HFFc6 (cell line): ENCODE measurements at regions not wholly inside any gene's neighbourhood (a gene's known extent, or its start where the extent isn't known, plus 50 kb on each side); places are given as distances from the start of the nearest gene placed in this dataset.
"Not testable (repeated sequence)": the region's sequence is repeated elsewhere in the genome, so short reads cannot be mapped to it uniquely, and the experiment has no call there.

Experiments used
- DNase-seq: peaks from one replicate; pipeline ENCODE4 v3.0.0-alpha.2; 2018
- H3K27ac Mint-ChIP-seq: 2 replicates; pipeline ENCODE4 v1.8.0; 2020; ENCODE audit warnings: mild to moderate bottlenecking, mixed read lengths
- H3K27me3 Mint-ChIP-seq: 2 replicates; pipeline ENCODE4 v1.8.0; 2021; ENCODE audit warnings: mild to moderate bottlenecking, moderate library complexity, mixed read lengths; ENCODE audit not compliant: insufficient read depth
- H3K36me3 Mint-ChIP-seq: 2 replicates; pipeline ENCODE4 v1.8.0; 2021; ENCODE audit warnings: low read depth, mixed read lengths
- H3K4me1 Mint-ChIP-seq: 2 replicates; pipeline ENCODE4 v1.8.0; 2020; ENCODE audit warnings: low read depth, mixed read lengths
- H3K4me3 Mint-ChIP-seq: 2 replicates; pipeline ENCODE4 v1.8.0; 2020; ENCODE audit warnings: mild to moderate bottlenecking, moderate library complexity, mixed read lengths
- H3K9me3 Mint-ChIP-seq: 2 replicates; pipeline ENCODE4 v1.8.0; 2020; ENCODE audit warnings: mild to moderate bottlenecking, mixed read lengths
- TF ChIP-seq, protein P1 (sequence below): fragments of 200-600 bp; sonication (generic); IDR thresholded peaks from 2 replicates; pipeline ENCODE4 v1.5.0; 2021; ENCODE audit warnings: antibody characterized with exemption, mild to moderate bottlenecking

DNA sequence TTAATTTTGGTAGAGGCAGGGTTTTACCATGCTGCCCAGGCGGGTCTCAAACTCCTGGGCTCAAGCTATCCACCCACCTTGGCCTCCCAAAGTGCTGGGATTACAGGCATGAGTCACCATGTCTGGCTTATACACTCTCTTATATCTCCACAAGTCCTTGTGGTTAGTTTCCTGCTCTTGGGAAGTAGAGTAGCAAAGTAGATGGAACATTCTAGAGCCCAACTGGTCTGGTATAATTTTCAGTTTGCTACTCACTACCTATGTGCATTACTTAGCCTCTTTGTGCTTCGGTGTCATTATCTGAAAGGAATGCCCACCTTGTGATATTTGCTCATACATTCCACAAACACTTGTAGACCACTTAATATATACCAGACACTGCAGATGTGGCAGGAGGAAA, 96.6 kb upstream of the IPO9 start:
- peak overlapping the region; percentile 45 for H3K27ac Mint-ChIP-seq
- no peak overlapping the region for H3K4me3 Mint-ChIP-seq
- H3K36me3 Mint-ChIP-seq: peaks cover 30% of the 10 kb centered on the region
- peaks cover 75% of the 10 kb centered on the region for H3K4me1 Mint-ChIP-seq
- H3K27me3 Mint-ChIP-seq: peaks cover 6% of the 10 kb centered on the region
- TF ChIP-seq, protein P1, sequence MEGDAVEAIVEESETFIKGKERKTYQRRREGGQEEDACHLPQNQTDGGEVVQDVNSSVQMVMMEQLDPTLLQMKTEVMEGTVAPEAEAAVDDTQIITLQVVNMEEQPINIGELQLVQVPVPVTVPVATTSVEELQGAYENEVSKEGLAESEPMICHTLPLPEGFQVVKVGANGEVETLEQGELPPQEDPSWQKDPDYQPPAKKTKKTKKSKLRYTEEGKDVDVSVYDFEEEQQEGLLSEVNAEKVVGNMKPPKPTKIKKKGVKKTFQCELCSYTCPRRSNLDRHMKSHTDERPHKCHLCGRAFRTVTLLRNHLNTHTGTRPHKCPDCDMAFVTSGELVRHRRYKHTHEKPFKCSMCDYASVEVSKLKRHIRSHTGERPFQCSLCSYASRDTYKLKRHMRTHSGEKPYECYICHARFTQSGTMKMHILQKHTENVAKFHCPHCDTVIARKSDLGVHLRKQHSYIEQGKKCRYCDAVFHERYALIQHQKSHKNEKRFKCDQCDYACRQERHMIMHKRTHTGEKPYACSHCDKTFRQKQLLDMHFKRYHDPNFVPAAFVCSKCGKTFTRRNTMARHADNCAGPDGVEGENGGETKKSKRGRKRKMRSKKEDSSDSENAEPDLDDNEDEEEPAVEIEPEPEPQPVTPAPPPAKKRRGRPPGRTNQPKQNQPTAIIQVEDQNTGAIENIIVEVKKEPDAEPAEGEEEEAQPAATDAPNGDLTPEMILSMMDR: no peak
- H3K9me3 Mint-ChIP-seq: no peaks in the 10 kb centered on the region
- DNase-seq: peak; percentile 51

DNA sequence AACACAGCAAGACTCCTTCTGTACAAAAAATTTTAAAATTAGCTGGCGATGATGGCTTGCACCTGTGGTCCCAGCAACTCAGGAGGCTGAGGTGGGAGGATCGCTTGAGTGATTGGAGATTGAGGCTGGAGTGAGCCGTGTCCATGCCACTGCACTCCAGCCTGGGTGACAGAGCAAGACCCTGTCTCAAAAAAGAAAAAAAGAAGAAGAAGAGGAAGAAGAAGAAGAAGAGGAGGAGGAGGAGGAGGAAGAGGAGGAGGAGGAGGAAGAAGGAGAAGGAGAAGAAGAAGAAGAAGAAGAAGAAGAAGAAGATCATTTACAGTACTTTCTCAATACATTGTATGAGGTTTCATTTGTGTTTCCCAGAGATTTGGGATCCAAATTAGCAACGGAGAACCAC, 94.7 kb upstream of the IPO9 start:
- peaks cover 30% of the 10 kb centered on the region for H3K36me3 Mint-ChIP-seq
- H3K27me3 Mint-ChIP-seq: peaks cover 14% of the 10 kb centered on the region
- H3K27ac Mint-ChIP-seq, DNase-seq, H3K9me3 Mint-ChIP-seq, H3K4me3 Mint-ChIP-seq: not testable (repeated sequence)
- peaks cover 87% of the 10 kb centered on the region for H3K4me1 Mint-ChIP-seq

DNA sequence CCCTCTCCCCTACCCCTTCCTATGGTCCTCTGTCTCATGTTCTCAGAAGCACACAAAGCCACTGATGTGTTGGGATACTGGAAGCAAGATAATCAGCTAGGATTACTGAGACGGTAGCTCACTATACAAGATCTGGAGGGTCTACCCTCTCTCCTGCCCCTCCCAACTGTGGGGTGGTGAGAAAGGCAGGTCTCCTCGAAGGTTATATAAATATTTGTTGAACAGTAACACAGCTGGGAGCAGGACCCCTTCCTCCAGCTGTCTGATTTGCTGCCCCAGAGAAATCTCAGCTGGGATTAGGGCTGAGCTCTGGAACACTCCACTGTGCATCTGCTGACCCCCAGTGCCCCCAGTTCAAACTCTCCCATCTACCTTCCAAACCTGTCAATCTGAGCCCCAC, 94.2 kb upstream of the IPO9 start:
- peaks cover 30% of the 10 kb centered on the region for H3K36me3 Mint-ChIP-seq

DNA sequence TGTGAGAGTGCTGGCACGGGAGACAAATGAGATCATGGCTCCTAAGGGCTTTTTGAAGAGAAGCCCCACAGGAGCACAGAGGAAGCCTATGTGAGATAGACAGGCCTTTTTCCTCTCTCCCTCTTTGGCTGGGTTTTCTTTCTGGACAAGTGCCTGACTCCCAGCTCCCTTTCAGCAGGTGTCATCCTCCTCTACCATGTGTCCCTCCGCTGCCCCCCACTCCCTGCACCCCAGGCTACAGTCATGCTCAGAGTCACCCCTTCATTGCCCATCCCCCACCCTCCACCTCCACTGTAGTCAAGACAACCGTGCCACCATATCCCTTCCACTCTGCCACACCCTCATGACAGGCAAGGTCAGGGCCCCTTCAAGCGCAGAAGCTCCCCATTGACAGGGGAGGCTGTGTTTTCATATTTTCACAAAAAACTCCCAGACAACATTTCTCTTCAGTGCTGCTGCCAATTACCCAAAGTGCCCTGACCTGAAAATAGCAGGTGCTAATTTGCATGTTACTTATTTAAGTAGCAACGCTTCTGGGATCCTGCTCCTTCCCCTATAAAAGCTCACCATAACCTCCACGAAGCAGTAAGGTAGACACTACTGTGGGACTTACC, 92.1 kb upstream of the IPO9 start:
- peaks cover 86% of the 10 kb centered on the region for H3K4me1 Mint-ChIP-seq
- DNase-seq: no peak
- H3K36me3 Mint-ChIP-seq: peaks cover 17% of the 10 kb centered on the region
- peaks cover 9% of the 10 kb centered on the region for H3K27me3 Mint-ChIP-seq
- H3K4me3 Mint-ChIP-seq: peak overlapping the region; percentile 30; the same call in 1 of the 2 replicates
- TF ChIP-seq, protein P1: no peak
- H3K27ac Mint-ChIP-seq: peak overlapping the region; percentile 88
- no peaks in the 10 kb centered on the region for H3K9me3 Mint-ChIP-seq

More for the DNA sequence above, 94.2 kb upstream of the IPO9 start:
- H3K4me3 Mint-ChIP-seq: no peak overlapping the region
- no peak for DNase-seq
- peaks cover 90% of the 10 kb centered on the region for H3K4me1 Mint-ChIP-seq
- peaks cover 14% of the 10 kb centered on the region for H3K27me3 Mint-ChIP-seq
- H3K27ac Mint-ChIP-seq: peak overlapping the region; percentile 88
- no peaks in the 10 kb centered on the region for H3K9me3 Mint-ChIP-seq
- TF ChIP-seq, protein P1: no peak

DNA sequence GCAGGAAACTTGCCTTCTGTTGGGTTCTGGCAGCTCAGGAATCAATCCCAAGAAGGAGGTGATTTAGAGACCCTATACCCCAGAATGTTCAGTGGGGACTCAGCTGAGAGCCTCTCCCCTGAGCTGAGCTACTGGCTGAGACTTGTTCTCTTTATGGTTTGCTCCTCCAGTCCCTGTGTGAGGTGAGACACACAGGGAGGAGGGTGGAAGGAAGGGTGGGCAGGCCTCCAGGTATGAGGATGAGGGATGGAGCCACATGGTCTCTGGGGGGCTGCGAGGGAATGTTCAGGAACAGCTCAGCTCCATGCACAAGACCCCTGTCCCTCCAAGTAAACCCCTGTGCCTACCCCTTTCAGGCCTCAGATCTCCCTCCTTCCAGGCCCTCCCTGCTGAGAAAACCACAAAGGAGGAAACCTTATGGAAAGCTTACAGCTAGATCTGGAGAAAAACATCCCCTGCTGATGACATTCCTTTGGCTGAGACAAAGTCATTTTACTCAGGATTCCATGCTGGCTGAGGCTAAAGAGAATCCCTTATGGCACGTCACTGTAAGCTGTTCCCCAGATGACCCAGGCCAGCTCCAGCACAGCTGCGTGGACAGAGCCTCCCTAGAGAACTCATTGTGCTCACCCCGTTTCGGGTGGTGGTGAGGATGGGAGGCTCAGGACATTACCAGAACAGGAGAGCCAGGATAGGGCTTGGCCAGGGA, 91.5 kb upstream of the IPO9 start:
- TF ChIP-seq, protein P1: no peak
- Mint-ChIP-seq H3K4me1 (peaks cover 86% of the 10 kb centered on the region), H3K27ac (peak overlapping the region; percentile 88), H3K4me3 (peak overlapping the region; percentile 33), H3K27me3 (peaks cover 9% of the 10 kb centered on the region), H3K36me3 (peaks cover 10% of the 10 kb centered on the region), H3K9me3 (no peaks in the 10 kb centered on the region)
- DNase-seq: peak; percentile 83

DNA sequence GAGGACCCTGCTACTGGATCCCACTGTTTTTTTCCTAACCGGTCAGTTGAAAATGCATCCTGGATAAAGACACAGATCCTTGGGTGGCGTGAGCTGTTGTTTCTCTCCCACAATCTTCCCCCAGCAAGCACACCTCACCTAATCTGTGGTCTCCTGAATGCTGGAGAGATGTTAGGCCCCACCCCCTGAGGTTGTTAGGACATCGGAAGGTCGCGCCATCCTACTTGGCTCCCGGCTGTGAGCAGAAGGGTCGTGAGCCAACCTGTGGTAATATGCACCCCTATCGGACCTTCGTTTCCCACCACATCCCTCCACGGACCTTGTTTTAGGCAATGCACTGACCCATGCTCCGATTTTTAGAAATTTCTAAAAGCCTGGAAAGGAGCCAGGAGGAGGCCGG, 89.9 kb upstream of the IPO9 start:
- peak overlapping the region; percentile 88 for H3K27ac Mint-ChIP-seq
- peaks cover 90% of the 10 kb centered on the region for H3K4me1 Mint-ChIP-seq
- peaks cover 9% of the 10 kb centered on the region for H3K27me3 Mint-ChIP-seq
- peaks cover 2% of the 10 kb centered on the region for H3K36me3 Mint-ChIP-seq
- TF ChIP-seq, protein P1: no peak
- peak overlapping the region; percentile 86 for H3K4me3 Mint-ChIP-seq
- H3K9me3 Mint-ChIP-seq: no peaks in the 10 kb centered on the region
- DNase-seq: no peak
